ENCODE measurements at regions not wholly inside any gene's neighbourhood (a gene's known extent, or its start where the extent isn't known, plus 50 kb on each side); places are given as distances from the start of the nearest gene placed in this dataset.

GRCh38 chr6:40735521-40735920, 148.4 kb upstream of the LRFN2 start:
- Histone ChIP-seq H3K79me1 (ENCODE audit: low read depth, low read length) (no peaks in the 10 kb centered on the region), H4K5ac (ENCODE audit: insufficient read length, low read depth, low read length) (no peak overlapping the region), H2BK15ac (ENCODE audit: low read length) (no peak overlapping the region), H4K91ac (replicated peaks; ENCODE audit: insufficient read length, low read length) (no peak overlapping the region), H3K4me2 (ENCODE audit: insufficient read depth in 1 of 2, low read depth in 2 of 2, low read length in 2 of 2) (no peak overlapping the region), H3K56ac (replicated peaks; ENCODE audit: insufficient read length, low read depth, low read length) (no peak overlapping the region), H2AFZ (ENCODE audit: low read length) (no peak overlapping the region), H3K36me3 (ENCODE audit: control insufficient read depth in 2 of 4, insufficient read depth in 4 of 4, low read length in 3 of 4) (no peaks in the 10 kb centered on the region), H2BK12ac (ENCODE audit: low read depth, low read length) (no peak overlapping the region), H2BK5ac (ENCODE audit: low read depth, low read length) (no peak overlapping the region), H2BK20ac (ENCODE audit: low read length) (no peak overlapping the region), H3K4me3 (ENCODE audit: extremely low read depth in 1 of 4, insufficient read depth in 2 of 4, low read depth in 3 of 4, low read length in 4 of 4) (no peak overlapping the region), H3K27me3 (replicated peaks in 1 of 4; ENCODE audit: control insufficient read depth in 3 of 4, extremely low read depth in 1 of 4, insufficient read depth in 3 of 4, low read length in 3 of 4) (0 out of 7 replicates have a peak, but pooled peaks cover 0 to 4% (median 0%) of the 10 kb centered on the region in 4 experiments), H3K18ac (ENCODE audit: extremely low read depth, low read length) (no peak overlapping the region), H3K23ac (ENCODE audit: insufficient read length) (no peak overlapping the region), H3K4me1 (replicated peaks in 1 of 4; ENCODE audit: control insufficient read depth in 3 of 4, insufficient read depth in 4 of 4, low read length in 3 of 4) (no peaks in the 10 kb centered on the region; a peak in 3 of 7 replicates), H3K23me2 (ENCODE audit: low read depth, low read length) (no peaks in the 10 kb centered on the region; the same call in 1 of the 2 replicates), H3K79me2 (ENCODE audit: control insufficient read depth in 1 of 2, insufficient read depth in 2 of 2, low read length in 2 of 2) (no peaks in the 10 kb centered on the region), H4K20me1 (replicated peaks in 1 of 2; ENCODE audit: control insufficient read depth in 1 of 2, insufficient read depth in 2 of 2, low read length in 2 of 2) (no peaks in the 10 kb centered on the region), H2BK120ac (replicated peaks; ENCODE audit: low read depth, low read length) (no peak overlapping the region), H3K4ac (replicated peaks; ENCODE audit: insufficient read length, low read depth, low read length) (no peak overlapping the region), H3K14ac (ENCODE audit: insufficient read length) (no peak overlapping the region), H3K9me3 (ENCODE audit: insufficient read depth in 2 of 2, low read depth in 1 of 2, low read length in 1 of 2) (no peaks in the 10 kb centered on the region), H2AK5ac (ENCODE audit: low read depth, low read length) (no peak overlapping the region), H3K27ac (ENCODE audit: low read depth, low read length) (no peak overlapping the region), H3K9ac (replicated peaks in 1 of 4; ENCODE audit: extremely low read depth in 1 of 4, low read depth in 3 of 4, low read length in 3 of 4) (no peak overlapping the region), H4K8ac (ENCODE audit: extremely low read depth, insufficient read depth, low read length) (no peak overlapping the region)
- 82% methylated on average over 7 of the region's 7 CpGs; no CpG with 5 or more reads in 1 of the 2 experiments for WGBS, 2 experiments (ENCODE audit: extremely low coverage in 1 of 2, insufficient coverage in 1 of 2, insufficient read length in 1 of 2, insufficient replicate concordance in 2 of 2, low coverage in 1 of 2, low lambda C conversion rate in 2 of 2, missing lambda C conversion rate in 1 of 2)
- no peak for DNase-seq (ENCODE audit: low read depth in 1 of 2, low spot score in 2 of 2)
- TF ChIP-seq CBX8 (IDR thresholded peaks at IDR 0.05; ENCODE audit: borderline replicate concordance, low read depth, low read length) (no peak), CEBPB (IDR thresholded peaks at IDR 0.05; ENCODE audit: low read depth, low read length) (no peak), GTF2F1 (IDR thresholded peaks at IDR 0.05; ENCODE audit: borderline replicate concordance, low read depth, low read length) (no peak), EZH2 (IDR thresholded peaks at IDR 0.05; ENCODE audit: low read depth, low read length, severe bottlenecking) (no peak), USF2 (IDR thresholded peaks at IDR 0.05; ENCODE audit: low read length) (0 out of 2 replicates have a peak, but pooled peaks have one; percentile 42), RFX5 (IDR thresholded peaks at IDR 0.05; ENCODE audit: borderline replicate concordance, low read depth, low read length) (no peak), YY1 (IDR thresholded peaks at IDR 0.05; ENCODE audit: low read depth, low read length) (no peak), SIX5 (IDR thresholded peaks at IDR 0.05; ENCODE audit: low read depth, low read length) (no peak)
- no peak for FAIRE-seq
- CTCF ChIA-PET (ENCODE audit: partially characterized antibody), result interaction anchor here (0.8 to 2.9 kb wide), 8 partner anchors 9 to 148 kb away, joined by 3 to 17 read pairs (median 4); no protein-coding TSS in a partner anchor
- POLR2A ChIA-PET (ENCODE audit: partially characterized antibody), result interaction anchor here (1.0 kb wide), 1 partner anchor 79 kb away, joined by 3 read pairs; no protein-coding TSS in a partner anchor
